ENCODE measurements at regions not wholly inside any gene's neighbourhood (a gene's known extent, or its start where the extent isn't known, plus 50 kb on each side); places are given as distances from the start of the nearest gene placed in this dataset.

- H3K9me3 ChIP-seq (ENCODE audit: control insufficient read depth in 2 of 2, low read length in 2 of 2) = no peaks in the 10 kb centered on the region
- H3K27me3 ChIP-seq (ENCODE audit: control insufficient read depth, insufficient read depth, low read length) = no peaks in the 10 kb centered on the region
- H3K9me3 Mint-ChIP-seq = peaks cover 0 to 3% (median 0%) of the 10 kb centered on the region in 7 donors
- no peak overlapping the region for H3K27ac Mint-ChIP-seq
- no peaks in the 10 kb centered on the region for H3K36me3 ChIP-seq (ENCODE audit: control insufficient read depth, insufficient read depth, low read length)
- ATAC-seq (ENCODE audit: low read depth in 2 of 2) (no peak), DNase-seq (no peak)
- H3K4me3 ChIP-seq (ENCODE audit: low read depth, low read length) = no peak overlapping the region
- no peaks in the 10 kb centered on the region for H3K27me3 Mint-ChIP-seq
- no peak overlapping the region for H3K27ac ChIP-seq (ENCODE audit: insufficient read depth, low read length, poor library complexity, severe bottlenecking)
- H3K4me3 Mint-ChIP-seq = no peak overlapping the region
- H3K4me1 Mint-ChIP-seq = peaks cover 0 to 11% (median 2%) of the 10 kb centered on the region in 4 donors
- H3K36me3 Mint-ChIP-seq = no peaks in the 10 kb centered on the region
- no peaks in the 10 kb centered on the region for H3K4me1 ChIP-seq (ENCODE audit: control insufficient read depth, insufficient read depth, low read length, poor library complexity, severe bottlenecking)
Measured at GRCh38 chr5:124906339-124907097, 160.1 kb upstream of the ZNF608 start.

- H3K36me3 Mint-ChIP-seq = no peaks in the 10 kb centered on the region
- Histone ChIP-seq H3K27me3 (ENCODE audit: control insufficient read depth, insufficient read depth, low read length) (no peaks in the 10 kb centered on the region), H3K4me3 (ENCODE audit: low read depth, low read length) (no peak overlapping the region), H3K36me3 (ENCODE audit: control insufficient read depth, insufficient read depth, low read length) (no peaks in the 10 kb centered on the region), H3K9me3 (ENCODE audit: control insufficient read depth in 2 of 2, low read length in 2 of 2) (no peaks in the 10 kb centered on the region), H3K4me1 (ENCODE audit: control insufficient read depth, insufficient read depth, low read length, poor library complexity, severe bottlenecking) (no peaks in the 10 kb centered on the region), H3K27ac (ENCODE audit: insufficient read depth, low read length, poor library complexity, severe bottlenecking) (no peak overlapping the region)
- H3K4me3 Mint-ChIP-seq = no peak overlapping the region
- H3K4me1 Mint-ChIP-seq = peaks cover 0 to 10% (median 2%) of the 10 kb centered on the region in 4 donors
- ATAC-seq (ENCODE audit: low read depth in 2 of 2) = no peak
- no peaks in the 10 kb centered on the region for H3K27me3 Mint-ChIP-seq
- H3K27ac Mint-ChIP-seq = no peak overlapping the region
- DNase-seq = no peak
- peaks cover 0 to 3% (median 0%) of the 10 kb centered on the region in 7 donors for H3K9me3 Mint-ChIP-seq
Measured at GRCh38 chr5:124907098-124907644, 160.7 kb upstream of the ZNF608 start.

GRCh38 chr5:124908581-124909451 is 162.4 kb upstream of the ZNF608 start:
- Histone ChIP-seq H3K36me3 (ENCODE audit: control insufficient read depth, insufficient read depth, low read length) (no peaks in the 10 kb centered on the region), H3K4me3 (ENCODE audit: low read depth, low read length) (no peak overlapping the region), H3K4me1 (ENCODE audit: control insufficient read depth, insufficient read depth, low read length, poor library complexity, severe bottlenecking) (no peaks in the 10 kb centered on the region), H3K27me3 (ENCODE audit: control insufficient read depth, insufficient read depth, low read length) (no peaks in the 10 kb centered on the region), H3K27ac (ENCODE audit: insufficient read depth, low read length, poor library complexity, severe bottlenecking) (no peak overlapping the region), H3K9me3 (ENCODE audit: control insufficient read depth in 2 of 2, low read length in 2 of 2) (no peaks in the 10 kb centered on the region)
- DNase-seq (no peak), ATAC-seq (ENCODE audit: low read depth in 2 of 2) (no peak)
- Mint-ChIP-seq H3K4me3 (no peak overlapping the region), H3K27ac (no peak overlapping the region), H3K27me3 (no peaks in the 10 kb centered on the region), H3K4me1 (peaks cover 0 to 3% (median 0%) of the 10 kb centered on the region in 4 donors), H3K9me3 (peaks cover 0 to 3% (median 0%) of the 10 kb centered on the region in 7 donors), H3K36me3 (no peaks in the 10 kb centered on the region)

GRCh38 chr5:124909734-124910133 is 163.3 kb upstream of the ZNF608 start:
- Histone ChIP-seq H3K9me3 (ENCODE audit: control insufficient read depth in 2 of 2, low read length in 2 of 2) (no peaks in the 10 kb centered on the region), H3K27me3 (ENCODE audit: control insufficient read depth, insufficient read depth, low read length) (no peaks in the 10 kb centered on the region), H3K36me3 (ENCODE audit: control insufficient read depth, insufficient read depth, low read length) (no peaks in the 10 kb centered on the region), H3K4me3 (ENCODE audit: low read depth, low read length) (no peak overlapping the region), H3K4me1 (ENCODE audit: control insufficient read depth, insufficient read depth, low read length, poor library complexity, severe bottlenecking) (no peaks in the 10 kb centered on the region), H3K27ac (ENCODE audit: insufficient read depth, low read length, poor library complexity, severe bottlenecking) (no peak overlapping the region)
- DNase-seq (no peak), ATAC-seq (ENCODE audit: low read depth in 2 of 2) (no peak)
- H3K4me1 Mint-ChIP-seq = peaks cover 0 to 3% (median 0%) of the 10 kb centered on the region in 4 donors
- no peak overlapping the region for H3K27ac Mint-ChIP-seq
- no peaks in the 10 kb centered on the region for H3K36me3 Mint-ChIP-seq
- H3K9me3 Mint-ChIP-seq = peaks cover 0 to 3% (median 0%) of the 10 kb centered on the region in 7 donors
- H3K27me3 Mint-ChIP-seq = no peaks in the 10 kb centered on the region
- no peak overlapping the region for H3K4me3 Mint-ChIP-seq

- Mint-ChIP-seq H3K9me3 (peaks cover 0 to 3% (median 0%) of the 10 kb centered on the region in 7 donors), H3K27ac (no peak overlapping the region), H3K36me3 (no peaks in the 10 kb centered on the region), H3K27me3 (no peaks in the 10 kb centered on the region), H3K4me1 (peaks cover 0 to 3% (median 0%) of the 10 kb centered on the region in 4 donors), H3K4me3 (no peak overlapping the region)
- ATAC-seq (ENCODE audit: low read depth in 2 of 2) = no peak
- Histone ChIP-seq H3K9me3 (ENCODE audit: control insufficient read depth in 2 of 2, low read length in 2 of 2) (no peaks in the 10 kb centered on the region), H3K4me3 (ENCODE audit: low read depth, low read length) (no peak overlapping the region), H3K27ac (ENCODE audit: insufficient read depth, low read length, poor library complexity, severe bottlenecking) (no peak overlapping the region), H3K27me3 (ENCODE audit: control insufficient read depth, insufficient read depth, low read length) (no peaks in the 10 kb centered on the region), H3K36me3 (ENCODE audit: control insufficient read depth, insufficient read depth, low read length) (no peaks in the 10 kb centered on the region), H3K4me1 (ENCODE audit: control insufficient read depth, insufficient read depth, low read length, poor library complexity, severe bottlenecking) (no peaks in the 10 kb centered on the region)
- no peak for DNase-seq
Measured at GRCh38 chr5:124910354-124911016, 164.0 kb upstream of the ZNF608 start.

- H3K27ac ChIP-seq (ENCODE audit: insufficient read depth, low read length, poor library complexity, severe bottlenecking) = no peak overlapping the region
- no peaks in the 10 kb centered on the region for H3K9me3 ChIP-seq (ENCODE audit: control insufficient read depth in 2 of 2, low read length in 2 of 2)
- peaks cover 0 to 7% (median 0%) of the 10 kb centered on the region in 7 donors for H3K9me3 Mint-ChIP-seq
- no peak overlapping the region for H3K27ac Mint-ChIP-seq
- no peaks in the 10 kb centered on the region for H3K27me3 Mint-ChIP-seq
- no peaks in the 10 kb centered on the region for H3K36me3 Mint-ChIP-seq
- H3K36me3 ChIP-seq (ENCODE audit: control insufficient read depth, insufficient read depth, low read length) = no peaks in the 10 kb centered on the region
- H3K4me3 ChIP-seq (ENCODE audit: low read depth, low read length) = no peak overlapping the region
- H3K4me1 ChIP-seq (ENCODE audit: control insufficient read depth, insufficient read depth, low read length, poor library complexity, severe bottlenecking) = no peaks in the 10 kb centered on the region
- H3K4me1 Mint-ChIP-seq = peaks cover 0 to 3% (median 0%) of the 10 kb centered on the region in 4 donors
- no peak overlapping the region for H3K4me3 Mint-ChIP-seq
- no peak for DNase-seq
- no peaks in the 10 kb centered on the region for H3K27me3 ChIP-seq (ENCODE audit: control insufficient read depth, insufficient read depth, low read length)
- no peak for ATAC-seq (ENCODE audit: low read depth in 2 of 2)
Measured at GRCh38 chr5:124912638-124913328, 166.3 kb upstream of the ZNF608 start.

GRCh38 chr5:124913329-124913653 is 166.9 kb upstream of the ZNF608 start:
- Mint-ChIP-seq H3K36me3 (no peaks in the 10 kb centered on the region), H3K27ac (no peak overlapping the region), H3K4me1 (peaks cover 0 to 3% (median 0%) of the 10 kb centered on the region in 4 donors), H3K9me3 (peaks cover 0 to 7% (median 0%) of the 10 kb centered on the region in 7 donors), H3K27me3 (no peaks in the 10 kb centered on the region), H3K4me3 (no peak overlapping the region)
- no peaks in the 10 kb centered on the region for H3K36me3 ChIP-seq (ENCODE audit: control insufficient read depth, insufficient read depth, low read length)
- H3K27ac ChIP-seq (ENCODE audit: insufficient read depth, low read length, poor library complexity, severe bottlenecking) = no peak overlapping the region
- DNase-seq (no peak), ATAC-seq (ENCODE audit: low read depth in 2 of 2) (no peak)
- no peaks in the 10 kb centered on the region for H3K9me3 ChIP-seq (ENCODE audit: control insufficient read depth in 2 of 2, low read length in 2 of 2)
- H3K4me3 ChIP-seq (ENCODE audit: low read depth, low read length) = no peak overlapping the region
- H3K27me3 ChIP-seq (ENCODE audit: control insufficient read depth, insufficient read depth, low read length) = no peaks in the 10 kb centered on the region
- H3K4me1 ChIP-seq (ENCODE audit: control insufficient read depth, insufficient read depth, low read length, poor library complexity, severe bottlenecking) = no peaks in the 10 kb centered on the region
